Osteocyte (in vitro differentiated cells): ENCODE measurements at regions not wholly inside any gene's neighbourhood (a gene's known extent, or its start where the extent isn't known, plus 50 kb on each side); places are given as distances from the start of the nearest gene placed in this dataset.

Source experiments
- DNase-seq: peaks from one replicate; pipeline ENCODE4 v3.0.0; 2021; ENCODE audit warnings: mixed read lengths; ENCODE audit not compliant: unreplicated experiment; ENCODE audit errors: extremely low spot score
- H3K27ac Mint-ChIP-seq: one replicate; pipeline ENCODE4 v1.8.0; 2021; ENCODE audit warnings: mild to moderate bottlenecking, mixed read lengths; ENCODE audit not compliant: unreplicated experiment
- H3K27me3 Mint-ChIP-seq: one replicate; pipeline ENCODE4 v1.8.0; 2021; ENCODE audit warnings: mixed read lengths; ENCODE audit not compliant: unreplicated experiment
- H3K36me3 Mint-ChIP-seq: one replicate; pipeline ENCODE4 v1.8.0; 2021; ENCODE audit warnings: mixed read lengths; ENCODE audit not compliant: unreplicated experiment
- H3K4me1 Mint-ChIP-seq: one replicate; pipeline ENCODE4 v1.8.0; 2021; ENCODE audit warnings: mixed read lengths; ENCODE audit not compliant: unreplicated experiment
- H3K4me3 Mint-ChIP-seq: one replicate; pipeline ENCODE4 v1.8.0; 2021; ENCODE audit warnings: mild to moderate bottlenecking, moderate library complexity, mixed read lengths; ENCODE audit not compliant: unreplicated experiment
- H3K9me3 Mint-ChIP-seq: one replicate; pipeline ENCODE4 v1.8.0; 2021; ENCODE audit warnings: mixed read lengths; ENCODE audit not compliant: unreplicated experiment
- CTCF ChIP-seq: fragments of 200-600 bp; sonication (generic); IDR thresholded peaks from 2 replicates; pipeline ENCODE4 v1.5.0; 2021; ENCODE audit warnings: antibody characterized with exemption, mild to moderate bottlenecking, moderate library complexity

GRCh38 chr7:52289247-52289646, 746.2 kb upstream of the POM121L12 start:
- H3K4me3 Mint-ChIP-seq: no peak overlapping the region

GRCh38 chr7:52287698-52288097, 747.7 kb upstream of the POM121L12 start:
- H3K9me3 Mint-ChIP-seq: peaks cover 35% of the 10 kb centered on the region
- H3K4me3 Mint-ChIP-seq: no peak overlapping the region
- H3K4me1 Mint-ChIP-seq: no peaks in the 10 kb centered on the region
- no peak overlapping the region for H3K27ac Mint-ChIP-seq
- H3K36me3 Mint-ChIP-seq: no peaks in the 10 kb centered on the region
- no peak for DNase-seq
- no peaks in the 10 kb centered on the region for H3K27me3 Mint-ChIP-seq
- no peak for TF ChIP-seq CTCF

More at GRCh38 chr7:52289247-52289646, 746.2 kb upstream of the POM121L12 start:
- no peak for TF ChIP-seq CTCF
- no peak for DNase-seq
- H3K9me3 Mint-ChIP-seq: peaks cover 35% of the 10 kb centered on the region
- H3K36me3 Mint-ChIP-seq: no peaks in the 10 kb centered on the region
- no peak overlapping the region for H3K27ac Mint-ChIP-seq
- no peaks in the 10 kb centered on the region for H3K27me3 Mint-ChIP-seq
- H3K4me1 Mint-ChIP-seq: no peaks in the 10 kb centered on the region

GRCh38 chr7:52285689-52286088, 749.7 kb upstream of the POM121L12 start:
- Mint-ChIP-seq H3K9me3 (peaks cover 45% of the 10 kb centered on the region), H3K4me1 (no peaks in the 10 kb centered on the region), H3K27me3 (no peaks in the 10 kb centered on the region), H3K4me3 (no peak overlapping the region), H3K36me3 (no peaks in the 10 kb centered on the region), H3K27ac (no peak overlapping the region)
- TF ChIP-seq CTCF: no peak
- DNase-seq: no peak

- no peaks in the 10 kb centered on the region for H3K4me1 Mint-ChIP-seq
Observed at GRCh38 chr7:52283335-52283734, 752.1 kb upstream of the POM121L12 start.

More at GRCh38 chr7:52283335-52283734, 752.1 kb upstream of the POM121L12 start:
- Mint-ChIP-seq H3K27ac (no peak overlapping the region), H3K36me3 (no peaks in the 10 kb centered on the region), H3K27me3 (no peaks in the 10 kb centered on the region), H3K4me3 (no peak overlapping the region), H3K9me3 (peaks cover 49% of the 10 kb centered on the region)
- DNase-seq: no peak
- no peak for TF ChIP-seq CTCF
